Smooth muscle cell (in vitro differentiated cells): ENCODE measurements at regions not wholly inside any gene's neighbourhood (a gene's known extent, or its start where the extent isn't known, plus 50 kb on each side); places are given as distances from the start of the nearest gene placed in this dataset.

Experiments
- DNase-seq: peaks from one replicate; lab custom pipeline; 2025; ENCODE audit not compliant: unreplicated experiment; lab: John Stamatoyannopoulos, UW
- H2AFZ ChIP-seq: fragments of 200-600 bp; sonication (generic); 2 replicates; pipeline ENCODE4 v1.6.0; 2016; ENCODE audit warnings: antibody characterized with exemption, low read depth, mild to moderate bottlenecking
- H3F3A ChIP-seq: fragments of 200-600 bp; sonication (generic); 2 replicates; pipeline ENCODE4 v1.6.0; 2017; ENCODE audit warnings: antibody characterized with exemption, low read depth
- H3K27ac ChIP-seq: fragments of 200-600 bp; sonication (generic); 2 replicates; pipeline ENCODE4 v1.5.1; 2016; ENCODE audit warnings: low read depth, mild to moderate bottlenecking
- H3K27me3 ChIP-seq: fragments of 200-600 bp; sonication (generic); 2 replicates; pipeline ENCODE4 v1.6.1; 2016; ENCODE audit warnings: low read depth, mild to moderate bottlenecking
- H3K36me3 ChIP-seq: fragments of 200-600 bp; sonication (generic); 2 replicates; pipeline ENCODE4 v1.5.1; 2016; ENCODE audit warnings: low read depth
- H3K4me1 ChIP-seq: fragments of 200-600 bp; sonication (generic); 2 replicates; pipeline ENCODE4 v1.5.1; 2016; ENCODE audit warnings: low read depth
- H3K4me2 ChIP-seq: fragments of 200-600 bp; sonication (generic); 2 replicates; pipeline ENCODE4 v1.6.0; 2016; ENCODE audit warnings: mild to moderate bottlenecking
- H3K4me3 ChIP-seq: fragments of 200-600 bp; sonication (generic); 2 replicates; pipeline ENCODE4 v1.5.1; 2016; ENCODE audit warnings: mild to moderate bottlenecking
- H3K79me2 ChIP-seq: fragments of 200-600 bp; sonication (generic); 2 replicates; pipeline ENCODE4 v1.6.0; 2016; ENCODE audit warnings: low read depth, mild to moderate bottlenecking
- H3K9ac ChIP-seq: fragments of 200-600 bp; sonication (generic); 2 replicates; pipeline ENCODE4 v1.6.0; 2016; ENCODE audit warnings: low read depth
- H3K9me3 ChIP-seq: fragments of 200-600 bp; sonication (generic); replicated peaks from 2 replicates; pipeline ENCODE4 v1.5.1; 2016; ENCODE audit warnings: low read depth
- H4K20me1 ChIP-seq: fragments of 200-600 bp; sonication (generic); 2 replicates; pipeline ENCODE4 v1.6.0; 2016; ENCODE audit warnings: low read depth
- CTCF ChIP-seq: fragments of 200-600 bp; sonication (generic); IDR thresholded peaks from 2 replicates; pipeline ENCODE4 v1.5.1; 2017; ENCODE audit warnings: borderline replicate concordance, mild to moderate bottlenecking, antibody characterized with exemption; ENCODE audit not compliant: insufficient read depth, poor library complexity, severe bottlenecking
- WGBS: methylation state at CpG from one replicate; pipeline ENCODE4 v1.1.7; 2016; ENCODE audit warnings: low lambda C conversion rate; 5-methylcytosine and 5-hydroxymethylcytosine counted together

- H3K4me1 ChIP-seq, result no peaks in the 10 kb centered on the region
- no peaks in the 10 kb centered on the region for H3K79me2 ChIP-seq
- no peak overlapping the region for H3K4me2 ChIP-seq
- DNase-seq, result no peak
- no peaks in the 10 kb centered on the region for H4K20me1 ChIP-seq
- no peaks in the 10 kb centered on the region for H3K36me3 ChIP-seq
- no peaks in the 10 kb centered on the region for H3F3A ChIP-seq
- H3K27me3 ChIP-seq, result no peaks in the 10 kb centered on the region
- no peaks in the 10 kb centered on the region for H3K9me3 ChIP-seq
- 93% methylated on average over 2 of the region's 2 CpGs for WGBS
- H2AFZ ChIP-seq, result no peak overlapping the region
- H3K27ac ChIP-seq, result no peak overlapping the region
- H3K9ac ChIP-seq, result no peak overlapping the region
- no peak overlapping the region for H3K4me3 ChIP-seq
- no peak for TF ChIP-seq CTCF
These were observed 112.9 kb downstream of the SAMD9 start for GRCh38 chr7:93004906-93005305.

- H3K79me2 ChIP-seq, result no peaks in the 10 kb centered on the region
- H3K27me3 ChIP-seq, result no peaks in the 10 kb centered on the region
- no peak overlapping the region for H3K9ac ChIP-seq
- H3K9me3 ChIP-seq, result no peaks in the 10 kb centered on the region
- no peaks in the 10 kb centered on the region for H4K20me1 ChIP-seq
- H3K4me3 ChIP-seq, result no peak overlapping the region
- no peak for TF ChIP-seq CTCF
- DNase-seq, result no peak
- no peak overlapping the region for H3K27ac ChIP-seq
- H3K4me1 ChIP-seq, result no peaks in the 10 kb centered on the region
- no peak overlapping the region for H2AFZ ChIP-seq
- no peaks in the 10 kb centered on the region for H3F3A ChIP-seq
- H3K4me2 ChIP-seq, result no peak overlapping the region
- H3K36me3 ChIP-seq, result no peaks in the 10 kb centered on the region
These were observed 120.1 kb downstream of the SAMD9 start for GRCh38 chr7:92997719-92998118.

- 40% methylated on average over 2 of the region's 2 CpGs for WGBS
- H3K9me3 ChIP-seq, result no peaks in the 10 kb centered on the region
- H3K36me3 ChIP-seq, result no peaks in the 10 kb centered on the region
- no peak for DNase-seq
- H3K9ac ChIP-seq, result no peak overlapping the region
- H3K27ac ChIP-seq, result no peak overlapping the region
- no peaks in the 10 kb centered on the region for H3K4me1 ChIP-seq
- H3K4me3 ChIP-seq, result no peak overlapping the region
- H3K4me2 ChIP-seq, result no peak overlapping the region
- H4K20me1 ChIP-seq, result no peaks in the 10 kb centered on the region
- H2AFZ ChIP-seq, result no peak overlapping the region
- TF ChIP-seq CTCF, result no peak
- H3K27me3 ChIP-seq, result no peaks in the 10 kb centered on the region
- H3K79me2 ChIP-seq, result no peaks in the 10 kb centered on the region
- H3F3A ChIP-seq, result no peaks in the 10 kb centered on the region
These were observed 120.6 kb downstream of the SAMD9 start for GRCh38 chr7:92997152-92997551.

- no peak for DNase-seq
- Histone ChIP-seq H3F3A (no peaks in the 10 kb centered on the region), H3K36me3 (no peaks in the 10 kb centered on the region), H3K4me3 (no peak overlapping the region), H3K4me1 (no peaks in the 10 kb centered on the region), H2AFZ (peak overlapping the region; percentile 41), H3K79me2 (no peaks in the 10 kb centered on the region), H3K27ac (no peak overlapping the region), H3K27me3 (no peaks in the 10 kb centered on the region), H4K20me1 (no peaks in the 10 kb centered on the region), H3K9me3 (no peaks in the 10 kb centered on the region), H3K9ac (no peak overlapping the region), H3K4me2 (no peak overlapping the region)
- 79% methylated on average over 2 of the region's 2 CpGs for WGBS
- TF ChIP-seq CTCF, result no peak
These were observed 122.9 kb downstream of the SAMD9 start for GRCh38 chr7:92994901-92995300.
